A673 (cell line): ENCODE measurements at regions not wholly inside any gene's neighbourhood (a gene's known extent, or its start where the extent isn't known, plus 50 kb on each side); places are given as distances from the start of the nearest gene placed in this dataset.
"Not testable (repeated sequence)": the region's sequence is repeated elsewhere in the genome, so short reads cannot be mapped to it uniquely, and the experiment has no call there.

ENCODE experiments used
- BruUV-seq: library from RNA; stranded (reverse); fragments of 400-500 nt; replicated peaks from 2 replicates; lab custom pipeline; 2021; lab: Mats Ljungman, UMichigan
- CTCF ChIA-PET: fragments of 300-600 bp; sonication (Branson Sonifier 250); formaldehyde crosslinking; loops from one replicate; lab custom pipeline; 2022; ENCODE audit warnings: antibody characterized with exemption; lab: Charles Lee
- POLR2A ChIA-PET: fragments of 300-600 bp; sonication (Branson Sonifier 250); formaldehyde crosslinking; loops from one replicate; lab custom pipeline; 2022; ENCODE audit warnings: antibody characterized with exemption; ENCODE audit not compliant: low non-redundant PET; lab: Charles Lee
- DNase-seq: peaks from one replicate; pipeline ENCODE4 v3.0.0-alpha.2; 2015; ENCODE audit warnings: low spot score
- H3K27ac ChIP-seq: fragments of 200-600 bp; sonication (generic); 2 replicates; pipeline ENCODE4 v1.5.1; 2016; ENCODE audit warnings: mixed run types, low read depth, mild to moderate bottlenecking, mixed read lengths, antibody characterized with exemption, low read length; ENCODE audit not compliant: poor library complexity, severe bottlenecking
- H3K27me3 ChIP-seq: fragments of 200-600 bp; sonication (generic); replicated peaks from 2 replicates; pipeline ENCODE4 v1.6.1; 2017; ENCODE audit warnings: mixed run types, low read depth, mild to moderate bottlenecking, mixed read lengths, antibody characterized with exemption, low read length; ENCODE audit not compliant: insufficient read depth, poor library complexity
- H3K36me3 ChIP-seq: fragments of 200-600 bp; sonication (generic); 2 replicates; pipeline ENCODE4 v1.6.1; 2016; ENCODE audit warnings: mixed run types, mild to moderate bottlenecking, mixed read lengths, antibody characterized with exemption, low read length; ENCODE audit not compliant: insufficient read depth, poor library complexity, severe bottlenecking
- H3K4me1 ChIP-seq: fragments of 200-600 bp; sonication (generic); 2 replicates; pipeline ENCODE4 v1.6.1; 2017; ENCODE audit warnings: mixed run types, mild to moderate bottlenecking, mixed read lengths, antibody characterized with exemption, low read length; ENCODE audit not compliant: insufficient read depth, poor library complexity, severe bottlenecking
- H3K4me3 ChIP-seq: fragments of 200-600 bp; sonication (generic); 2 replicates; pipeline ENCODE4 v1.5.1; 2016; ENCODE audit warnings: low read depth, mixed run types, mild to moderate bottlenecking, mixed read lengths, low read length; ENCODE audit not compliant: poor library complexity, severe bottlenecking
- H3K9me3 ChIP-seq: fragments of 200-600 bp; sonication (generic); 2 replicates; pipeline ENCODE4 v1.6.1; 2016; ENCODE audit warnings: mixed run types, low read depth, mild to moderate bottlenecking, mixed read lengths, antibody characterized with exemption, low read length; ENCODE audit not compliant: poor library complexity, severe bottlenecking
- intact Hi-C: fragments of 100-400 bp; cut with micrococcal nuclease; formaldehyde crosslinking; loops from one replicate; pipeline ENCODE4 v1.10.0; 2022; ENCODE audit not compliant: unreplicated experiment

GRCh38 chr2:110285002-110285401, 72.7 kb upstream of the MTLN start:
- H3K36me3 ChIP-seq, DNase-seq, H3K27ac ChIP-seq, BruUV-seq, CTCF ChIA-PET, H3K27me3 ChIP-seq, H3K9me3 ChIP-seq, intact Hi-C loops, H3K4me1 ChIP-seq, POLR2A ChIA-PET, H3K4me3 ChIP-seq: not testable (repeated sequence)

- H3K36me3 ChIP-seq, H3K4me1 ChIP-seq, POLR2A ChIA-PET, H3K9me3 ChIP-seq, H3K4me3 ChIP-seq, CTCF ChIA-PET, H3K27ac ChIP-seq, DNase-seq, intact Hi-C loops, BruUV-seq, H3K27me3 ChIP-seq: not testable (repeated sequence)
Observed at GRCh38 chr2:110280804-110281203, 68.5 kb upstream of the MTLN start.

- H3K4me1 ChIP-seq, H3K27me3 ChIP-seq, BruUV-seq, CTCF ChIA-PET, H3K4me3 ChIP-seq, POLR2A ChIA-PET, intact Hi-C loops, H3K27ac ChIP-seq, H3K9me3 ChIP-seq, DNase-seq, H3K36me3 ChIP-seq: not testable (repeated sequence)
Observed at GRCh38 chr2:110277054-110277453, 64.7 kb upstream of the MTLN start.

DNA sequence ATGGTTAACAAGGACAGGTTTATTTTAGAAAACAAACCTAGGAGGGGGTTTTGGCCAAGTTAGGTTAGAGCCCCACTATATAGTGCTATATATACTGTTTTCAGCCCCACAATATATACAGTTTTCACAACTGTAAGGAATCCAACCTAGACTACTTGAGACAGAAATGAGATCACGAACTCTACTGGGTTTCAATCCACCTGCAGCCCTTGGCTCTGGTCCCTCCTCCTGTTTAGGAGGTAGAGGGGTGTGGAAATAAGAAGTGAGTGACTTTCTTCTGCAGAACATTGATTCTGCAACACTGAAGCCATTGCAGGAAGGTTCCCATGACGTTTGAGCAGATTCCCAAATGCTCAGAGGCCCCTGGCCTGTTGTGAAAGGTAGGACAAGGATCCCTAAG, 63.7 kb upstream of the MTLN start:
- H3K9me3 ChIP-seq, DNase-seq, H3K36me3 ChIP-seq, H3K27ac ChIP-seq, BruUV-seq, H3K4me3 ChIP-seq, H3K27me3 ChIP-seq, POLR2A ChIA-PET, CTCF ChIA-PET, H3K4me1 ChIP-seq, intact Hi-C loops: not testable (repeated sequence)

DNA sequence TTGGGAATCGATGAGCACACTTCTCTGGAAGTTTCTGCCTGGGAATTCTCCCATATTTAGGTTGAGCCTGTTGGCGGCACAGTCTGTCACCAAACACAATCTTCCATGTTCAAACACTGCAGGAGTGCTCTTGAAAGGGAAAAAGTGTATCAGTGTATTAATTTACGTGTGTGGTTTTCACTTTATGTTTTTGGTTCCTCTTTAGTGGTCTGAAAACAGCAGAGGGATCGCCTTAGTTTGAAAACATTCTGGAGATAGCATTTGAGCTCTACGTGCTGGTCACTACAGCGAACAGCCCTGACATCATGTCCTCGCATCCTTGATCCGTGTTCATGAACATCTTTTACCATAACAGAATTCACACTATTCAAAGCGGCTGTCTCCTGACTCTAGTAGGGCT, 57.3 kb upstream of the MTLN start:
- DNase-seq, POLR2A ChIA-PET, BruUV-seq, H3K27ac ChIP-seq, H3K9me3 ChIP-seq, CTCF ChIA-PET, H3K4me3 ChIP-seq, intact Hi-C loops, H3K4me1 ChIP-seq, H3K36me3 ChIP-seq, H3K27me3 ChIP-seq: not testable (repeated sequence)

- CTCF ChIA-PET, BruUV-seq, DNase-seq, H3K27me3 ChIP-seq, H3K36me3 ChIP-seq, intact Hi-C loops, H3K9me3 ChIP-seq, H3K4me3 ChIP-seq, H3K4me1 ChIP-seq, H3K27ac ChIP-seq, POLR2A ChIA-PET: not testable (repeated sequence)
Observed at GRCh38 chr2:110267828-110268407, 55.6 kb upstream of the MTLN start.

- BruUV-seq, intact Hi-C loops, H3K4me3 ChIP-seq, H3K36me3 ChIP-seq, H3K4me1 ChIP-seq, H3K27me3 ChIP-seq, H3K27ac ChIP-seq, CTCF ChIA-PET, POLR2A ChIA-PET, DNase-seq, H3K9me3 ChIP-seq: not testable (repeated sequence)
Observed at GRCh38 chr2:110264804-110265203, 52.5 kb upstream of the MTLN start.

GRCh38 chr2:110264076-110264681, 51.8 kb upstream of the MTLN start:
- CTCF ChIA-PET, POLR2A ChIA-PET, BruUV-seq, H3K9me3 ChIP-seq, H3K36me3 ChIP-seq, H3K4me3 ChIP-seq, intact Hi-C loops, DNase-seq, H3K27me3 ChIP-seq, H3K4me1 ChIP-seq, H3K27ac ChIP-seq: not testable (repeated sequence)
